IPS-11a (cell line): ENCODE measurements at regions not wholly inside any gene's neighbourhood (a gene's known extent, or its start where the extent isn't known, plus 50 kb on each side); places are given as distances from the start of the nearest gene placed in this dataset.
"Not testable (repeated sequence)": the region's sequence is repeated elsewhere in the genome, so short reads cannot be mapped to it uniquely, and the experiment has no call there.

ENCODE experiments used
- H3K4me3 ChIP-seq: one replicate; pipeline ENCODE4 v1.5.1; 2013; ENCODE audit warnings: low read depth, low read length, control low read depth

DNA sequence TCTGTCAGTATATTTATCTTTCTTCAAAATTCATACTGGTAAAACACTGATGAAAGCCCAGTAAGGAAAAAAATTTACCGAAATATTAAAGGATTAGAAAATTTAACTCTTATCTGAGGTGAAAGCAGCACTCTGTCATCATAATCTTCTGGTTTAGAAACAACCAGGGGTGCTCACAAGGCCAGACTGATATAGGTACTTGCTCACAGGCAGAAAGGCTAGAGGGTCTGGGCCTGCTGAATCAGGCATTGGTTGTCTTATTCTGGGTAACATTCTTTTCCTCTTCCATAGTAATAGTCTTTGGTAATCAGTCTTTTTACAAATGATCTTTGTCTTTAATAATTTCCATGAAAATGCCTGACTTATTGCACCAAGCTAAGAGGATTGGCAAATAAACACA, 221.4 kb upstream of the TFPI start:
- no peak overlapping the region for H3K4me3 ChIP-seq

DNA sequence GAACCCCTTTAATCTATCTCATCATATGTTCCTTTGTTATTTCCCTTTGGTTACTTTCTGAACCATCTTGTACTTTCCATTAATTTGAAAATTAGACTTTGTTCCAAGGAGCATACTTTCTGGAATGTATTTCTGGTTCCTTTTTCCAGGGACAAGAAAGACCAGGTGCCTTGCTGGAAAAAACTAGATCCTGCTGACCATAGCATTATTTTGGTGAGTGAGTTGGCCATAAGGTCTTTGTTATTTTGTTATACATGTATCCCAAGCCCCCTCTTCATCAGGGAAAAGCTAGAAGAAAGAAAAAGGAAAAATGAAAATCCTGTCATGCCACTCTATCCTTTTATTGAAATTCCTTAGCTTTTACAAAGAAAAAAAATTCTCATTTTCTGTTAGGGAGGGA, 228.1 kb upstream of the TFPI start:
- H3K4me3 ChIP-seq, result no peak overlapping the region

DNA sequence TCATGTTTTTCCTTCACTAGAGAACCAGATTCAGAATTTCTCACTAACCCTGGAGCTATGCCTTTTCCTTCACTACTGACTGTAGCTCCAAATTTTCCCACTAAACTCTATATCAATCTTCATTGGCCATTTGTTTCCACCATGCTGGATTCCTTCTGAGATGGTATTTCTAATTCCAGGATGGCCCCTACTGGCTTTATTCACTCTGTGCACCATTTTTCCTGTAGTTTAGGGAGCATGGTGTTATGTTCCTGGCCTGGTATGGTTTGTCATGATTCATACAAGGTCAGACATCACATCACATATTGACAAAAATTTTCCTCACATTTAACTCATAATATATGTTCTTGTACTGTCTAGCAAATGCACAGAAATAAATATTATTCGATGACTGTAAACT, 229.2 kb upstream of the TFPI start:
- H3K4me3 ChIP-seq, result no peak overlapping the region

DNA sequence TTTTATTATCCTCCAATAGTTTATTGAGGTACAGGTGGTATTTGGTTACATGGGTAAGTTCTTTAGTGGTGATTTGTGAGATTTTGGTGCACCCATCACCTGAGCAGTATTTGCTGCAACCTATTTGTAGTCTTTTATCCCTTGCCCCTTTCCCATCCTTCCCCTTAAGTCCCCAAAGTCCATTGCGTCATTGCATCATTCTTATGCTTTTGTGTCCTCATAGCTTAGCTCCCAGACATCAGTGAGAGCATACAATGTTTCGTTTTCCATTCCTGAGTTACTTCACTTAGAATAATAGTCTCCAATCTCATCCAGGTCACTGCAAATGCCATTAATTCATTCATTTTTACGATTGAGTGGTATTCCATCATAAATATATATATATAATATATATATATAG, 229.9 kb upstream of the TFPI start:
- not testable (repeated sequence) for H3K4me3 ChIP-seq

DNA sequence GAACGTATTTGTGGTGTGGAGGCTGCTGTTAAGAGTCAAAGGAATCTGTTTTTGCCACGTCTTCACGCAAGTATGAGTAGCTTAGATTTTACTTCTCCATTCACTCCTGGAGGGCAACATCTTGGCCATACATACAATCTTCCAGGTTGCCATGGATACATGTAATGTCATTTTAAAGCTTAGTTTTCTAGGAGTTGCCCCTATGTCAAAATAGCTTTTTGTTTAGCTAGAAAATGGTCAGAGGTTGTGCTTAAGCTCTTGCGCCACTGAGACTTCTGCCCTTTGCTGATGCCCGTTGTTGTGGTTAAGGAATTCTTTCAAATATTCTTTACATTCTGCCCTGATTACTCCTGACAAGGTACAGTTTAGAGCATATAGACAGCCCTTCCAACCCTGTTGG, 245.4 kb upstream of the TFPI start:
- H3K4me3 ChIP-seq, result no peak overlapping the region

DNA sequence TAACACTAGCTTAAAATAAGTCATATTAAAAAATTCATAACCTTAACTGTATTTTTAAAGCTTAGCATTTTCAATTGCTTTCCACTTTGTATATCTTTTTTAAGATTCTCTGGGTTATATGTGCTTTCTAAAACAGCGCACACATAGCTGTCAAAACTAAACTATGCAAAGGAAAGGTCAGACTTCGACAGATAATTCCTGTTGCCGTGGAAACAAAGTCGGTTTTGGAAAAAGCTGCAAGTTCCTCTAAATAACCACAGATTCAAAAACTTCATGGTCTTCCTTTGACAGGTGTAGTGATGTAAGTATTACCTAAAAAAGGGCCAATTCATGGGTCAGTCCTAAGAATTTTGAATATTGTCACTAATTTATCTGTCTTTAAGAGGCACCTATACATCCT, 249.6 kb upstream of the TFPI start:
- H3K4me3 ChIP-seq, result no peak overlapping the region

DNA sequence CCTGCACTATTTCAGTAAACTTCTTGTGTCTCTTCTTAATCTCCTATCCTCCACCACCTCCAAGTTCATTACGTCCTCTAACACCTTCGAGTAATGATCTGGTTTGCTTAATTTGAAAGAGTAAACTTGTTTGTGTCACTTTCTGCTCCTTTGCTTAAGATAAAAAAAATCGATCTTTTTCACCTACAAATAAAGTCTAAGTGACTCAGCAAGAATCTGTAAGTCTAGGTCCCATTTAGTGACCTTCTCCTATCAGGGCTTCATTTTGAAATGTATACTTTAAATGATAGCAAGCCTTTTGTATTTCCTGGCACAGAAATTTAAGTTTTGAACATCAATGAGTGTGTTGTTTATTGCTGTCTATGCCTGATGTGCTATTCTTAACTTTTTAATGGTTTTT, 260.9 kb upstream of the TFPI start:
- H3K4me3 ChIP-seq, result no peak overlapping the region

DNA sequence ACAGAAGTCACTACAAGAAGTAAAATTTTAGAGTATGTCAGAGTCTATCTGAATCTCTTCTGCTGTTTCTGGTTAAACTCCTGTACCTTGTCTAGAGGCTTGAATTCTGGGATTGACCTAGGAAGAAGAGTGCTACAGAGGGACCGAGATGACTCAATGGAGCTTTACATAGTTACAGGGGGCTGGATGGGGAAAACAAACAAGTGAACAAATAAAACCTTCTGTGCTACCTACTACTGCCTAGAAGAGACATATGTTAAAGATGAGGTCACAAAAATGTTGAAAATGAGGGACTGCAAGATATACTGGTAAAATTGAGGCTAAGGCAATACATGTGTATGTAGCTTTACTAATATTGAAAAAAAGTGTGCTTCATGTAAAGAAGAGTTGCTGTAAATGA, 265.4 kb upstream of the TFPI start:
- H3K4me3 ChIP-seq, result no peak overlapping the region

DNA sequence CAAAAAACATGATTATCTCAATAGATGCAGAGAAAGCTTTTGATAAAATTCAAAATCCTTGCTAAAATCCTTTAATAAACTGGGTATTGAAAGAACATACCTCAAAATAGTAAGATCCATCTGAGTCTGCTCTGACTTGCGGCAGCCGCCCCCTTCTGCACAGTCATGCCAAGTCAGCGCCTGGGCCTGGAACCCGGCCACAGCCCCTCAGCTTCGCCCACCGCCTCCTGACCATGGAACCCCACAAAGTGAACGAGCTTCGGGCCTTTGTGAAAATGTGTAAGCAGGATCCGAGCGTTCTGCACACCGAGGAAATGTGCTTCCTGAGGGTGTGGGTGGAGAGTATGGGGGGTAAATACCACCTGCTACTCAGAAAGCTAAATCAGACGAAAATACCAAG, 270.9 kb upstream of the TFPI start:
- H3K4me3 ChIP-seq, result no peak overlapping the region

DNA sequence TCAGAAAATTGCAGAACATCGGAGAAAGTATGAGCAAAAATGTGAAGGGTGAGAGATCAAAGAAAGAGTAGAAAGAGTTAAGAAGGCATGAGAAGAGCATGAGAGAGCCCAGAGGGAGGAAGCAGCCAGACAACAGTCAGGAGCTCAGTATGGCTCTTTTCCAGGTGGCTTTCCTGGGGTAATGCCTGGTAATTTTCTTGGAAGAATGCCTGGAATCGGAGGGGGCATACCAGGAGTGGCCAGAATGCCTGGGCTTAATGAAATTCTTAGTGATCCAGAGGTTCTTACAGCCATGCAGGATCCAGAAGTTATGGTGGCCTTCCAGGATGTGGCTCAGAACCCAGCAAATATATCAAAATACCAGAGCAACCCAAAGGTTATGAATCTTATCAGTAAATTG, 271.8 kb upstream of the TFPI start:
- no peak overlapping the region for H3K4me3 ChIP-seq

DNA sequence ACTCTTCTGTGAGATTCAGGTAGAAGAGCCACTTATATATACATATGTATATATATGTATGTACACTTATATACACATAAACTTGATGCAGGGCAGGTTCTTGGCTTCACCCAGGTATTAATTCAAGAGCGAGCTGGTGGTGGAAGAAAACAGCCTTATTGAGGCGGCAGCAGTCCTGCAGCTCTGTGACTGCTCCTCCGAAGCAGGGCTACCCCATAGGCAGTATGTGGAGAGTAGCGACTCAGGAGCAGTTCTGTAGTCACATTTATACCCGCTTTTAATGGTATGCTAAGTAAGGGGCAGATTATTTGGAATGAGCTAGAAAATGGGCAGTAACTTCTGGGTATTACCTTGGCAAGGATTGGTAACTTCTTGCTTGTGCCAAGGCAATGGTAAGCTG, 280.6 kb upstream of the TFPI start:
- no peak overlapping the region for H3K4me3 ChIP-seq

DNA sequence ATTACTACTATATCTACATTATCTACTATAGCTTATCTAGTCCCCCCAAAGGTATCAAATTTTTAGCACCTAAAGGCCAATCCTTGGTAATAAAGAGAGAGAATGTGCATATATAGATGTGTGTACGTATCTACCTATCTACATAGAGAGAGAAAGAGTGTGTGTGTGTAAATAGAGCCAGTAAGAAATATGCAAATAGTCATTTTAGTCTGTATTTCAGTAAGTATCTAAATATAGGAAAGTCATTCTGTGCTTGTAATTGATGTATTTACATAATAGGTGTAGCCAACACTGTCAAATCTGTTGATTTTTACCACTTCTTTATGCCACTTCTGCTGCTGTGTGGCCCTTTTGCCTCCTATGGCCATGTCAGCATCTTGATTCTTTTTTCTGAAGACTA, 284.5 kb upstream of the TFPI start:
- H3K4me3 ChIP-seq, result no peak overlapping the region

DNA sequence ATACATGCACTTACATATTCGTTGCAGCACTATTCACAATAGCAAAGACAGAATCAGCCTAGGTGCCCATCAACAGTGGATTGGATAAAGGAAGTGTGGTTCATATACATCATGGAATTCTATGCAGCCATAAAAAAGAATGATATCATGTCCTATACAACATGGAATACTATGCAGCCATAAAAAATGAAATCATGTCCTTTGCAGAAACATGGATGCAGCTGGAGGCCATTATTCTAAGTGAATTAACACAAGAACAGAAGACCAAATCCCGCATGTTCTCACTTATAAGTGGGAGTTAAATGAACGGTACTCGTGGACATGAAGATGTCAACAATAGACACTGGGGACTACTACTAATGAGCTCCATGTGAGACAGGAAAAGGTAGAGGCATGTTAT, 288.1 kb upstream of the TFPI start:
- H3K4me3 ChIP-seq, result no peak overlapping the region

DNA sequence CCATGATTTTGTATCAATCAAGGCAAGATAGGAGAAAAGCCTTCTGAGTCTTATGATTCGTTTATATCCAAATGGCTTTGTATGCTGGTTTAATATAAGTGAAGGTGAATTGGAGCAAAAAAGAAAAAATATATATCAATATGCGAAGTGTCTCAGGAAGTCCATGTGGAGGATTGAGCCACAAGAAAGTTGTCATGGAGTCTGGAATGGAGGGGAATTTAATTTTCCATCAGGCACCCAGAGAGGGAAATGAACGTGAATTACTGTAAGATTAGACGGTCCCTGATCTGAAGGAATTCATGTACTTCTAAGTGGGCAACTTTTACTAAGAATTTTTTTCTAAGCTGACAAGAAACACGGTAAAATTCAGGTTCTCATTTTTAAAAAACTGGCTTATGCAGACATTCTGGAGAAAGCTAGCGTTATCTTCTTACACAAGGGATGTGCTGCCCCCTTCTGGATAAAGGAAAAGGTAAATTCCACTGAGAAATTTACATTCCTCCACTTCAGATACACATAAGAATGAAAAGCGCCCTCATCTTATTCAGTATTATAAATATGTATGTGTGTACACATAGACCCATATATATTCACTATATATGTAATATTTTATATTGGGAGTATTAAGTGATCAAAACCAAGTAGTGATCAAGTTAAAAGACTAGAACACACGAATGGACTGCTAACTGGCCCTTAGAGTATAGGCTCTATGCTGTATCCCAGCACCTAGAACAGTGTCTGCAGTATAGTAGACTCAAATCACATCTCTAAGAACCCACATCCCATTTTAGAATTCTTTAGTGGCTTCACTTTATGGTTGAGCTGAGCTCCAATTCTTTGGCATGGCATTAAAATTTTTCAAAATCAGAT, 289.0 kb upstream of the TFPI start:
- H3K4me3 ChIP-seq, result no peak overlapping the region

DNA sequence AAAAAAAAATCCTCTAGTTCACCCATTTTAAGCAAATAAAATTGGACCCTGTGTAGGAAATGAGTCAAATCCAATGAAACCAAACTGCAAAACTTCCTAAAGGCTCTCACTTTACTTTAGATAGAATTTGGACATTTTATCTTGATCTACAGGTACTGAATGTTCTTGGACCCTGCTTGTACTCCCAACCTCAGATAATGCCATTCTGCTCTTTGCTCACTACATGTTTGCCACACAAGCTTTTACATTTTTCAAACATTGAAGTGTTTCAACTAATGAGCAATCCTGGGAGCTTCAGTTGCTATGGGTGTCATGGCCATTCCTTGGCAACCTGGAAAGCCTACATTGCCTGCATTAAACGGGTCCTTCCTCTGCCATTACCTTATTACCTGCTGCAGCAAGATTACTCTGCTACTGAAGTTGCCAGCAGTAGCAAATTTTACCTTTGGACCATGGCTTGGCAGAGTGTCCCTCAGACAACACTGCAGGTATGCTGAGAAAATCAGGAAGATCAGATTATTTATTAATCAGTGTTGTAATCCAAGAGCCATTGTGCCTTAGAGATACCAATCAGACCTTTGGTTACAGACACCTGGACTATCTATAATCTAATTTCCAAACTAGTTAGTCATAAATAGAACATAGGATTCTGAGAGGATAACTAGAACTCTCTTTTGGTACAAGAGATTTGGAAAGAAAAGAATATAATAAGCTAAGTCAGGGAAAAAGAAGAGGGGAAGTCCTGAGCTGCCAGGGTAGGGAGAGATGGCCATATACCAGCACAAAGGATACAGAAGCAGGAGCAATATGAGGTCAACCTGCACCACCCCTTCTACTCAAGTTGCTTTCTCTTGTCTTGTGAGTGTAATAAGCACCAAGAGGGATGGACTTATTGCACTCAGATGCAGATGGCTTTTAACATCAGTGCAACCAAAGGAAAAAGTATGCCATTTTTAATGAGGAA, 293.3 kb upstream of the TFPI start:
- H3K4me3 ChIP-seq, result no peak overlapping the region

DNA sequence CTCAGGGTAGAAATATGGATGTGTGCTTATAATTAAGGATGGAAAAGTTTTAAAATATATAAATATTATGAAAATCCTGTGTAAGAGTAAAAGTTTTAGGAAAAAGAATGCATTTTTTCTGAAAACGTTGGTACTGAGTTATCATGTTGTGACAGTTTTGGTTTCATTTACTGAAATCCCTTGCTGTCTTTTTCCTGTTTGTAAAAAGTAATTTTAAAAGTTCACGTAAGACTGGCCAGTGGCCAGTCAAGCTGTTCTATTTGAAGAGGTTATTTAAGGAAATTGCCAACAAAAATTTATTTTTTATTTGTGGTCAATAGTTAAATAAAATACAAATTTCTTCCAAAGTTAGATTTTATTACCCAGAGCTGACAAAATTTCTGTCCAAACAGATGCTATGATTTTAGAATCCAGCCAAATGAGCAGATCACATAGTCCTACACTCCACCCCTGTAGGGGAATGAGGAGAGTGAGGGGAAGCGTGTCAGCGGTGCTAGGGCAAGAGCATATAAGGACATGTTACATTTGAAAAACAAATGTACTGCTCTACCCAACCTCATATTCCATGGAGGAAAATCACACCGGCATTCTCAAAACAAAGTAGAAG, 297.8 kb upstream of the TFPI start:
- no peak overlapping the region for H3K4me3 ChIP-seq

DNA sequence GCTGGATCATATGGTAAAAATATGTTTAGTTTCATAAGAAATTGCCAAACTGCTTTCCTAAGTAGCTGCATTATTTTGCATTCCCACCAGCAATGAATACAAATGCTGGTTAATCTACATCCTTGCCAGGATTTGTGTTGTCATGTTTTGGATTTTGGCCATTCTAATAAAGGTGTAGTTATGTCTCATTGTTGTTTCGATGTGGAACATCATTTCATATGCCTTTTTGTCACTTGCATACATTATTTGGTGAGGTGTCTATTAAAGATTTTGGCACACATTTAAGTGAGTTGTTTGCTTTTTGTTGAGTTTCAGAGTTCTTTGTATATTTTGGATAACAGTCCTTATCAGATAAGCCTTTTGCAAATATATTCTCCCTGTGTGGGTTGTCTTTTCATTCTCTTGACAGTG, 299.2 kb upstream of the TFPI start:
- no peak overlapping the region for H3K4me3 ChIP-seq

DNA sequence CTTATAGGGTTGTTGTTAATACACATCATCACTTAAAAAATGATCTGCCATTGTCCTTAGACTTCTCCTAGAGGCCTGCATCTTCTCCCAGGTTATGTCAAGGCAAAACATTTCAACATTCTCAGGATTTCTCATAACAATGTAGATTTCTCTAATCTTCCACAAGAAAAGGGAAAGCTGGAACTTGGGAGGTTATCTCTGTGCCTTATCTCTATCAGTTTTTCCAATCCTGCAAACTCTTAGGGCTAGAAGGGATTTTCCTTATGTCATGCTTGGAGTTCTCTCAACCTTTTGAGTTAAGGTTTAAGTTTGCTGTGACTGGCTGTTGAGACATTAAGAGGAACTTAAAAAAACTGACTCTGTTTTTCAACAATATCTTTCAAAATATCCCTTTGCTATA, 300.6 kb upstream of the TFPI start:
- H3K4me3 ChIP-seq, result no peak overlapping the region

DNA sequence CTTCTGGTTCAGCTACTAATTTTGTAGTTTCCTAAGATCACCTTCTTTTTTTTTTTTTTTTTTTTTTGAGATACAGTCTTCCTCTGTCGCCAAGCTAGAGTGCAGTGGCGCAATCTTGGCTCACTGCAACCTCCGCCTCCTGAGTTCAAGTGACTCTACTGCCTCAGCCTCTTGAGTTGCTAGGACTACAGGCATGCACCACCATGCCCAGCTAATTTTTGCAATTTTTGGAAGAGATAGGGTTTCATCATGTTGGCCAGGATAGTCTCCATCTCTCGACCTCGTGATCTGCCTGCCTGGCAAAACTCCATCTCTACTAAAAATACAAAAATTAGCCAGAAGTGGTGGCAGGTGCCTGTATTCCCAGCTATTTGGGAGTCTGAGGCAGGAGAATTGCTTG, 301.5 kb upstream of the TFPI start:
- no peak overlapping the region for H3K4me3 ChIP-seq

DNA sequence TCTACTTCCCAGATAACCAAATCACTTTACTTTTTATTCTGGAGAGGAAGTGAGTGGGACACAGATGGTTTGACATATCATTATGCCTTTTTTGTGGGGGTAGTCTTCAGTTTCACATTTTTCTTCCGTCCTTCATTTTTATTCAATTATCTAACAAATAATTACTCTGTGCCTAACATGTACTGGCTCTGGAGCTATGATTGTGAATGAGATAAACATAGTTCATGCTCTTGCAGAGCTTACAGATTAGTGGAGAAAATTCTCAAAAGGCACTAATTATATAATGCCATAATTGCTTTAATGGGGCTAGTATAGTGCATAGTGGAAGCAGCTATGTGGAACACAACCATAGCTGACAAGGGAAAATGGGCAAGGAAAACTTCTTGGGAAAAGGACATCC, 303.6 kb upstream of the TFPI start:
- H3K4me3 ChIP-seq, result no peak overlapping the region

DNA sequence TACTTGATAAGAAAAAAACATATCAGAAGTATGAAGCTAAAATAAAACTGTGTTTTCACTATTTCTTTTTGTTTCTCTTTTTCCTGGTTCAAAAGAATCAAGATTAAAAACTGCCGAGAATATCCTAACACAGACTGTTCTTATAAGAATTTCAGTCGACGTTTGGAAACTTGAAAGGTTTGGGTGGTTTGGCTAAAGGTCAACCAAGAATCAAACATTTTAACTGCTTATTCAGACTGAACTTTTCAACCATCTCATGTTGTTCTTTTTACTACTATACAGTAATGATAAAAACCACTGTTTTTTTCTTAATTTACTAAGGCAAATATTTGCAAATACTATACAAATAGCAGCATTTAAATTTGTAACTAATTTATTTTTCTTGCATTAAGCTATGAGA, 308.5 kb upstream of the TFPI start:
- no peak overlapping the region for H3K4me3 ChIP-seq

DNA sequence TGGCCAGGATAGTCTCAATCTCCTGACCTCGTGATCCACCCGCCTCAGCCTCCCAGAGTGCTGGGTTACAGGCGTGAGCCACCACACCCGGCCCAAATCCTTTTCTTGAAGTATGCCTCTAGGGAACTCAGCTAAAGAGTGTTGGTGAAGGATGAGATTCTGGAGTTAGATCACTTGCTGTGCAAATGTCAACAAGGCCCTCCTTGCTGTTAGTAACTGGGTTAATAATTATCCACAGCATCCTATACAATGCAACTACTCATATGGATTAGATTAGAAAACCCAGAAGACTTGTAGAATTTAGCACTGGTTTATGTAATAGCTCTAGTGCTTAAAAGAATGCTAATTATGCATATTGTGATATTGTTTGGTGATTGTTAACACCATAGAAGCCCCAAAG, 310.8 kb upstream of the TFPI start:
- H3K4me3 ChIP-seq, result no peak overlapping the region
